Activated CD4-positive, CD25-positive, alpha-beta regulatory T cell (primary cell): ENCODE measurements at regions not wholly inside any gene's neighbourhood (a gene's known extent, or its start where the extent isn't known, plus 50 kb on each side); places are given as distances from the start of the nearest gene placed in this dataset.
"Not testable (repeated sequence)": the region's sequence is repeated elsewhere in the genome, so short reads cannot be mapped to it uniquely, and the experiment has no call there.

Source experiments
- DNase-seq, 4 experiments: peaks; one replicate each; lab custom pipeline; 2025; lab: John Stamatoyannopoulos, UW

GRCh38 chr15:39393575-39394335 is 187.1 kb upstream of the THBS1 start:
- DNase-seq = no peak

DNA sequence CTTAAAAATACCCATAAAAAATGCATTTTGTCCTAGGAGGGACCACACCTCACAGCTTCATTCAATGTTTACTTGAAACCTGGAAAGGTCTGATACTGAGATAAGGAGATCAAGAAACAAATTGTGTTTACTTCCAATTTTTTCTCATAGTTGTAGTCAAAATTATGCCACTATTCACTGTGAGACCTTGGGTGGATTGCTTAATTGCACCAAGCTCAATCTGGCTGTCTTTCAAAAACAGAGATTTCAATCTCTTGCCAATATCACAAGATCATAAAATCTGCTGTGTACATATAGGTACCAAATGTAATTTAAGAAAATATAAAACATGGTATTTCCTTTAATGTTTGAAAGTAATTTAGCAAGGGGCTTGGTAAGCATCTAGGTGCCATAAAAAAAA is 186.4 kb upstream of the THBS1 start:
- no peak for DNase-seq

GRCh38 chr15:39396979-39397615 is 183.8 kb upstream of the THBS1 start:
- no peak for DNase-seq

DNA sequence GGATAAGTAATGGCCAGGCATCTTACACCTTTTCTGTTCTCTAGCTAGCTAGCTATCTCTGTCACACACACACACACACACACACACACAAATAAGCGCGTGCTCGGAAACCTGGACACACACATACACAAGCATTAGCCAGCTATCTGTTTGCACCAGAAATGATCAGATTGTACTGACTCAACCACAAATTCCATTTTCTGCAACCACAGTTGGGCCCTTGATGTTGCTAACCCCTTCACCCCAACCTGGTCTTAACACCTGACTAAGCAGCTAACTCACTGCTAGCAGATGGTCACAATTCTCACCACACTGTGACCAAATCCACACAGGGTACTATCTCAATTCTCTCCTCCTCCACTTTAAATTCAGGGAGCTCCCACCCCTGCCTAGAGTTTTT is 183.0 kb upstream of the THBS1 start:
- DNase-seq = no peak

- no peak for DNase-seq
Measured at GRCh38 chr15:39399600-39399999, 181.3 kb upstream of the THBS1 start.

- no peak for DNase-seq
Measured at GRCh38 chr15:39400002-39400401, 180.9 kb upstream of the THBS1 start.

DNA sequence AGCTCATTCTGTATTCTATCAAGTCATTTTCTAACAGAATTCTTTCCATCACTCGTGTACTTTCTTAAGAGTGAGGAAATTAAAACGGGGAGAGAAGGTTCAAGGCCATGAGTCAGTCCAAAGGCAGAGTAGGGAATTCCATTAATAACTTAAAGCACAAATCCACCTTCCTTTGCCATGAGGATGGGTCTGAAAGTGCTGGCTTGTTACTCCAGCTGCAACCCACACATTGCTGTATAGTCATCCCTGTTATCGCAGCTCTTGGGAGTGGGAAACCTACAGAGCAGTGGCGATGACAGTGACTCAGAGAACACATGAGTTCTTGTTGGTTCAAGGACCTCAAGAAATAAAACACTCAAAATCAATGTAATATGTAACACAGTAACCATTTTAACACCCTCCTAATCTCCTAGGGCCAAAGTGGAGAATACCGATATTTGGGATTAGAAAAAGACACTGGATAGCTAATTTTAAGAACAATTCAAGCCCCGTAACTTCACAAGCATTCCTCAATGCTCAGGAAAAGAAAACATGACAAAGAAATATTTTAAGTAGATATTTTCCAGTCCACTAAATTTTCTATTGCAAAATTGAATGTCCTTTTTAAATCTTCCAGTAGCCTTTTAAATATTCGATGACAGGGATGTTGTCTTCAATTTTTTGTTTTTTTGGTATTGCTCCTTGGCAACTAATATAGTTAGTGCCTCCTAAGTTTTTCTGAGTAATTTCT is 179.9 kb upstream of the THBS1 start:
- DNase-seq = no peak

DNA sequence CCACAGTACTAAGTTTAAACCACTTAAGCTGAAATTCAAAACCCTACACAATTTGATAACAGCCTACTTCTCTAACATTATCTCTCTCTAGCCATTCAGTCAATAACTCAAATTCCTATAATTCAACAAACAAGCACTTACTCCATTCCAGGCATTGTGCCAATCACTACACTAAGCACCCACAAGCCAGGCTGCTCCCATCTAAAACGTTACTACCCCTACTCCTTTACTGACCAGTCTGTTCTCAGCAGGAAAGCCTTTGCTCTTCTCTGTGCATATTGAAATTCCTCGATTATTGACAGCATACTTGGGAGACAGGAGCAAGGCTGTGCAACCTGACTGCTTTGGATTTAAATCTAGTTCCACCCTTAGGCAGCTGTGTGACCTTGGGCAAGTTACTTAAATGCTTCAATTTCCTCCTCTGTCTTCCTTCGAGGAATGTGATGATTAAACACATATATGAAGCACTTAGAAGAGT is 177.2 kb upstream of the THBS1 start:
- no peak for DNase-seq

DNA sequence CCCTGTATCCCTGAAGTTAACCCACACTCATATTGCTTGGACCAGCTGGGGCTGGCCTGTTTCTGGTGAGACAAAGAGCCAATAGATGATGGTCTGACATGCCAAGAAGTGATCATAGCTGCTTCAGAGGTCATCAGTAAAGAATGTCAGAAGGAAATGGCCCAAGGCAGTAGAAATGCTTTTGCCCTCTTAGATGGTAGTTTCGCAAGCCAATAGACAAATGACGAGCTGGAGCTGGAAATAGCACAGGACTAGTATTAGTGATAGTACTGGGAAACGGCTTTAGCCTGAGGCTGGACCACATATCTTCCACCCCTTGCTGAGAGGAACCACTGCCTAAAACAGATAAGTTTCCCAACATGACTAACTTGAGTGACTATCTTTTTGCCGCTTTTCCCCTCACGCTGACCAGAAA is 176.1 kb upstream of the THBS1 start:
- DNase-seq = no peak

- no peak for DNase-seq
Measured at GRCh38 chr15:39406485-39406884, 174.4 kb upstream of the THBS1 start.

DNA sequence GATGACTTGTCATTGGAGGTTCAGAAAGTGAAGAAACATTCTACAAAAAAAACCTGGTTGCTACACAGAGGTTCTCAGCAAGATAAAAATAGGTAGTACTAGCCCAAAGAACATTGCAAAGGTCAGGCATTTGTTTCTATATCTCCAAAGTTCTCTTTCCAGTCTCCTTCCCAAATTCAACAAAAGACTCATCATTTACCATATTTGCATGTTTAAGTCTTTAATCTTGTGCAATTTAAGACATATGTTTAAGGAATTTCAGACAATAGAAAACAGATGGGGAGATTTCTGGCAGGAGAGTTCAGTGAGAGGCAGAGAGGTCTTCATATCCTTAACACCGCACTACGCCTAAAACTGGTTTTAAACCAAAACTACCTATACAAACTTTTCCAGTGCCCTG is 173.8 kb upstream of the THBS1 start:
- no peak for DNase-seq

- DNase-seq = no peak
Measured at GRCh38 chr15:39409876-39410530, 170.9 kb upstream of the THBS1 start.

GRCh38 chr15:39411102-39411989 is 169.5 kb upstream of the THBS1 start:
- DNase-seq = no peak

- DNase-seq = no peak
Measured at GRCh38 chr15:39413558-39413957, 167.3 kb upstream of the THBS1 start.

GRCh38 chr15:39414201-39414600 is 166.7 kb upstream of the THBS1 start:
- no peak for DNase-seq

GRCh38 chr15:39415634-39416033 is 165.2 kb upstream of the THBS1 start:
- no peak for DNase-seq

GRCh38 chr15:39416258-39416657 is 164.6 kb upstream of the THBS1 start:
- DNase-seq = no peak

- no peak for DNase-seq
Measured at GRCh38 chr15:39417366-39418134, 163.3 kb upstream of the THBS1 start.

DNA sequence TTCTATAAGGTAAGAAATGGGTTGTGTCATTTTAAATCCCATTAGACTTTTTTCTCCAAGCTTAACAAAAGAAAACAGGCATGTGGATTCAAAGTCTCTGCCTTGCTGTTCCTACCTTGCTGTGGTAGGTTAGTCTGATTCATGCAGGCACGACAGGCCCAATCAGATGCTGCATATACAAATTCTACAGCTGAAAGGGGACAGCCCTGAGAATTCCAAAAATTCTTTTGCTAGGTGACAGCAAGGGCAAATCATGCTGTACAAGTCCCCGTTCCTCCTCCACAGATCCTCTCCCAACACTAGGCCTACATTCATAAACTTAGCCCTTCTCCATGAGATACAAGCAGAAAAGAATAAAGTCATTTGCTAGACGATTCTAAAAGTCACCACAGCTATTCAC is 161.2 kb upstream of the THBS1 start:
- no peak for DNase-seq

DNA sequence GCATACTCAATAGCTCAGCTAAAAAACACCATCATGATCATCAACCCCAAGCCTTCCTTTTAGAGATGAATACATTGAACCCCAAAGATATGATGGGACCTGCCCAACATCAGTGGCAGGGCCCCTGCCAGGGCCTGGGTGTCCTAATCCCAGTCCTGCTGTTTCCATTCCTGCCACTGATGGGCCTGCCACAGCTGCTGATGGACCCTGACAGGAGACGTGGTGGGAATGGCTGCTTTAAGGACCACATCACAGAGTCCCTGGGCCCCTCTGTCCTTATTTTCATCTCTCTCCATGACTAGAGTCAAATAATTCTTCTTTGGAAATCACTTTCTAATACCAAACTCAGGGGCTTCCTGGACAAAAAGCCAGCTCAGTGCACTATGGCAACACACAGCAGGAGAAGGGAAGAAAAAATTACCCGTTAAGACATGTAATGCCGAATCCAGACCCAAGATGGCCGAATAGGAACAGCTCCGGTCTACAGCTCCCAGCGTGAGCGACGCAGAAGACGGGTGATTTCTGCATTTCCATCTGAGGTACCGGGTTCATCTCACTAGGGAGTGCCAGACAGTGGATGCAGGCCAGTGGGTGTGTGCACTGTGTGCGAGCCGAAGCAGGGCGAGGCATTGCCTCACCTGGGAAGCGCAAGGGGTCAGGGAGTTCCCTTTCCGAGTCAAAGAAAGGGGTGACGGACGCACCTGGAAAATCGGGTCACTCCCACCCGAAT is 160.6 kb upstream of the THBS1 start:
- DNase-seq = not testable (repeated sequence)
